ENCODE measurements at regions not wholly inside any gene's neighbourhood (a gene's known extent, or its start where the extent isn't known, plus 50 kb on each side); places are given as distances from the start of the nearest gene placed in this dataset.

- no peak for TF ChIP-seq CTCF (IDR thresholded peaks at IDR 0.05)
- TF ChIP-seq EZH2 (IDR thresholded peaks at IDR 0.05; ENCODE audit: borderline replicate concordance, insufficient read depth, low read depth, low read length, poor library complexity, severe bottlenecking): no peak
These were observed 148.9 kb downstream of the BRD1 start for GRCh38 chr22:49678842-49679170.
